Body of pancreas (tissue), 4 donors: ENCODE measurements at regions not wholly inside any gene's neighbourhood (a gene's known extent, or its start where the extent isn't known, plus 50 kb on each side); places are given as distances from the start of the nearest gene placed in this dataset.

Experiments used
- POLR2A ChIP-seq, 3 donors: fragments of 450-650 bp; IDR thresholded peaks; one replicate each; pipeline ENCODE4 v1.6.1; 2016; ENCODE audit warnings: antibody characterized with exemption in 3 of 3, mild to moderate bottlenecking in 2 of 3
- TF ChIP-seq, protein P1 (sequence below), 7 experiments: fragments of 450-650 bp in 4 of 7; fragments of 200-600 bp in 3 of 7; sonication (generic) in 3 of 7; IDR thresholded peaks; one replicate each; pipeline ENCODE4 v1.5.1; 2016 to 2019; ENCODE audit warnings: antibody characterized with exemption in 7 of 7

GRCh38 chr22:48535868-48536540 is 1291.7 kb downstream of the BRD1 start:
- TF ChIP-seq, protein P1, sequence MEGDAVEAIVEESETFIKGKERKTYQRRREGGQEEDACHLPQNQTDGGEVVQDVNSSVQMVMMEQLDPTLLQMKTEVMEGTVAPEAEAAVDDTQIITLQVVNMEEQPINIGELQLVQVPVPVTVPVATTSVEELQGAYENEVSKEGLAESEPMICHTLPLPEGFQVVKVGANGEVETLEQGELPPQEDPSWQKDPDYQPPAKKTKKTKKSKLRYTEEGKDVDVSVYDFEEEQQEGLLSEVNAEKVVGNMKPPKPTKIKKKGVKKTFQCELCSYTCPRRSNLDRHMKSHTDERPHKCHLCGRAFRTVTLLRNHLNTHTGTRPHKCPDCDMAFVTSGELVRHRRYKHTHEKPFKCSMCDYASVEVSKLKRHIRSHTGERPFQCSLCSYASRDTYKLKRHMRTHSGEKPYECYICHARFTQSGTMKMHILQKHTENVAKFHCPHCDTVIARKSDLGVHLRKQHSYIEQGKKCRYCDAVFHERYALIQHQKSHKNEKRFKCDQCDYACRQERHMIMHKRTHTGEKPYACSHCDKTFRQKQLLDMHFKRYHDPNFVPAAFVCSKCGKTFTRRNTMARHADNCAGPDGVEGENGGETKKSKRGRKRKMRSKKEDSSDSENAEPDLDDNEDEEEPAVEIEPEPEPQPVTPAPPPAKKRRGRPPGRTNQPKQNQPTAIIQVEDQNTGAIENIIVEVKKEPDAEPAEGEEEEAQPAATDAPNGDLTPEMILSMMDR (IDR thresholded peaks at IDR 0.05), result no peak
- TF ChIP-seq POLR2A (IDR thresholded peaks at IDR 0.05), result no peak
